NT2/D1 (cell line): ENCODE measurements at regions not wholly inside any gene's neighbourhood (a gene's known extent, or its start where the extent isn't known, plus 50 kb on each side); places are given as distances from the start of the nearest gene placed in this dataset.

Experiments used
- SUZ12 ChIP-seq: IDR thresholded peaks from 2 replicates; pipeline ENCODE4 v1.6.1; 2011; ENCODE audit not compliant: insufficient read length, insufficient read depth; ENCODE audit errors: extremely low read depth
- YY1 ChIP-seq: IDR thresholded peaks from 2 replicates; pipeline ENCODE4 v1.6.1; 2011; ENCODE audit not compliant: insufficient read length, insufficient read depth
- ZNF274 ChIP-seq: IDR thresholded peaks from 2 replicates; pipeline ENCODE4 v1.6.1; 2011; ENCODE audit warnings: mild to moderate bottlenecking, low read depth, low read length

- TF ChIP-seq ZNF274 (no peak), YY1 (no peak), SUZ12 (no peak)
Measured at GRCh38 chr2:51220606-51221005, 188.7 kb upstream of the NRXN1 start.
